ENCODE measurements at regions not wholly inside any gene's neighbourhood (a gene's known extent, or its start where the extent isn't known, plus 50 kb on each side); places are given as distances from the start of the nearest gene placed in this dataset.

DNA sequence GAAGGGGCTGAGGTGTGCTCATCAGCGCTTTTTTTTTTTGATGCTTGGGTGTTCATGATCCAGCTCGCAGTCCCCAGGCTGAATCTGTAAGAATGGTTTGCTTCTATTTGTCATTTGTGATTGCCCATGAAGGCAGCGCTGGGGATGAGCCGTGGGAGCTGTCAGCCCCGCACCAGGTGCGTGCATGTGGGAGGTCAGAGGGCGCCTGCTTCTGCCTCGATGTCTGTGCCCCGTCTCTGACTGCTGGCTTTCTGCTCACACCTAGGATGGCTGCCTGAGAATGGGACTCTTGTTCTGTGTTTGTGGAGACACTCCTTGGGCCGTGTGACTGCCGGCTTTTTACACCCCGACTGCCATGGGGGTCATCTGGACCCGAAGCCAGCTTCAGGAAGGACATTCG lies 141.2 kb upstream of the RTL1 start:
- no peak for DNase-seq

DNA sequence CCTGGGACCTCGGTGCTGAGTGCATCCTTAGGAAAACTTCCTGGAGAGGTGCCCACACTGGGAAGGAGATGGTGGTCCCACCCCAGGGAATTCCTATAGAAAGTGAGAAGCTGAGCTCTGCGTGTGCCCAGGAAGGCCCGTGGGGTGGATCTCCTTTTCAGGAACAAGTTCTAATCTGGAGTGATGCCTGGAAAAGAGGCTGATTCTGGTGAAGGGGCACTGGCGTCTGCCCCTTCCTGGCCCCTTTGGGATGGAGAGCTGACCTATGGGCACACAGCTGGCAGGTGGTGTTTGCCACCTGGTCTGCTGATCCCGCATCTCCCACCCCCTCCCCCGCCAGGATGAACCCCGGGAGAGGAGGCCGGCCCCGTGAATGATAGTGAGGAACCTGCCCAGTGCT lies 142.0 kb upstream of the RTL1 start:
- DNase-seq: no peak

DNA sequence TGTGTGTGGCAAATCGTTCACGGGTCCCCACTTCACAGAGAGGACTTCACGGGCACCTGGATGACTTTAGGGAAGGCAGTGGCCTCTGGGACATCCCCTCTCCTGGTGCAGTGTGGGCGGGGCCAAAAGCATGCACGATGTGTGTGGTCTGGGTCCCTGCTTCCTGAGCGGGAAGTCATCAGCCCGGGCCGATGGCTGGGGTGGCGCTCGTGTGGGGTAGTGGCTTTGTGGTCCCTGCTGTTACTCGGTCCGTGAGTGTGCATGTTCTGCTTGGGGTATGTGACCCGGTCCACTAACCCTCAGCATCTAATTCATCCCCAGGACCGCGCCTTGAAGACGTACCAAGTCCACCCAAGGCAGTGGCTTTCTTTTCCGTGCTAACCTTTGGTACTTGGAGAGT lies 142.5 kb upstream of the RTL1 start:
- DNase-seq: no peak

DNA sequence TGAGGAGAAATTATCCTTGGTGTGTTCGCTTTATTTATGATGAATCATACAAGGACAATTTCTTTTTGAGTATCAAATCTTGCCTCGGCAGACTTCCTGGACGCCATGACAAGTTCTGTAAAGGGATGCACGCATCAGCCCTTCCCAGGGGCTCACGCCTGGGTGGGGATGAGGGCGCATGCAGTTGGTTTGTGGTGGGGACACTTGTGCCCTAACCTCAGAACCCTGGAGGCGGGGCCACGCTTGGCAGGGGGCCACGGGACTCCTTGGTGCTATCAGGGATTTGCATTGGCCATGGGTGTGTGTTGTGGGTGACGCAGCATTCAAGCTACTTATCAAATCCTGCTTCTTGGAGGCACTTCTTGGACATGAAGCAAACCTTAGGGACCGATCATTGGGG lies 143.8 kb upstream of the RTL1 start:
- no peak for DNase-seq

DNA sequence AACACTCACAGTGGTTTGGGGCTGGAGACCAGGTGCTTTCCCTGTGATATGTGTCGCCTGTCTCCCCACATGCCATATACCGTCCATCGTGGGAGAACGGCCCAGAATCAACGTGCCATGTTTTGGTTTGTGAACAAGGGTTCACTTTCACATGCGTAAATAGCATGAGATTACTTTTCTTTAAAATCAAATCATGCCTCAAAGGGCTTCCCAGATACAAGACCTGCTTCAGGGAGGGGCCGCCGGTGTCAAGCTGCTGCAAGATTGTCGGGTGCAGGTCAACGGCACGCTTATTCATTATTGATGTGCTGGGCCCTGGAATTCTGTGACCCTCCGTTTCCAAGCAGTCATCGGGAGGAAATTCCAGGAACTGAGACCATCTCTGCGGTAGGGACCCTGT lies 145.2 kb upstream of the RTL1 start:
- no peak for DNase-seq

DNA sequence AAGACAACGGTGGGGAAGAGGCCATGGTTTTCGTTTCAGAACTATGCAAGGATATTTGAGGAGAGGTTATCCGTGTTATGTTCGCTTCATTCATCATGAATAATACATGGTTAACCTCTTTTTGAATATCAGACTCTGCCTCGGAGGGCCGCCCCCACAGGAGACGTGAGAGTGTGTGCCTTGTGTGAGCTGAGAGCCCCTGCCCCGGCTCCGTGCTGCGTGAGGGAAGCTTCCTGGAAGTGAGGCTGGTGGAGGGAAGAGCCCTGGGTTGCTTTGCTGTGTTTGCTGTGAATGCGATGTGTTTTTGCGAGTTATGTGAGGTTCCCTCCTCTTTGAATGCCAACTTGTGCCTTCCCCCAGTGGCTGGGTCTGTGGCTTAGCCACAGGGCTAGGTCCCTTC lies 146.0 kb upstream of the RTL1 start:
- DNase-seq: no peak

DNA sequence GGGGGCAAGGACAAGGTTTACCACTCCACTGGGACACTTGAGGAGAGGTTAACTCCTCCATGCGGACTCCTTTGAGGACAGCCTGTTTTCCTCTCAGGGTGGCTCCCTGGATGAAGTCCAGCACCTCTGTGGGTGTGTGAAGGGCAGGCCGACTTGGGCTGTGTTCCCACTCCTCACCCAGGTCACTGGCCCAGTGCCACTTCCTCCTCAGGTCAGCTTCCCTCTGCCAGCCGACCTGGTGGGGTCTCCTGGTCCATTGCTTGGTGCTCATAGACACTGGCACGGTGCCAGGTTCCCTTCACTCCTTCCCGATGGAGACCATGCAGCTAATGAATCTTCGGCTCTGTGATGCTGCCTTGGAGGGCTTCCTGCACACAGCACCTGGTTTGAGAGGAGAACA lies 146.4 kb upstream of the RTL1 start:
- DNase-seq: no peak

DNA sequence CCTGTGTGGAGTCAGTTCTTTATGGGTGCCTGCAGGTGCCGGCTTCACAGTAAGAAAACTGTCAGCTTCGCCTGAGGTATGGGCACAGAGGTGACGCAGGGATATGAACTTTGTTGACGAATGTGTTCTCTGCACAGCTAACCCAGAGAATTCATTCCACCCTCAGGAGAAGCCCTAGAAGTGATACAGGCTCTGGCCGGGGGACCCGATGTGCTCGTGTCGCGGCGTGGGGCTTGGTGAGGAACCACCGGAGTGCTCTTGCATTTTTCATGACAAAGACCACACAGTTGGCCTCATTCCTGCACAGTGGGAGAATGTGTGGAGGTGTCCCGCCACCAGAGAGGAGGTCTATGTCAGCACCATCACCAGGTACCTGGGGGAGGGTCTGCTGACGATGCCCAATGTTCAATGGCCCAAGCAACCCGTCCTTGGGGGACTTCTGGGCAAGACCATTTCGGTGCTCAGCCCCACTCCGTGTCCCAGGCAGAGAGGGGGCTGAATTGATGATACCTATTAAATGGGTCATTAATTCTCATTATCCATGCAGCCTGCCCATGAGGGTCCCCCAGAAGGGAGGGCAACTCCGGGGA lies 147.5 kb upstream of the RTL1 start:
- no peak for DNase-seq

DNA sequence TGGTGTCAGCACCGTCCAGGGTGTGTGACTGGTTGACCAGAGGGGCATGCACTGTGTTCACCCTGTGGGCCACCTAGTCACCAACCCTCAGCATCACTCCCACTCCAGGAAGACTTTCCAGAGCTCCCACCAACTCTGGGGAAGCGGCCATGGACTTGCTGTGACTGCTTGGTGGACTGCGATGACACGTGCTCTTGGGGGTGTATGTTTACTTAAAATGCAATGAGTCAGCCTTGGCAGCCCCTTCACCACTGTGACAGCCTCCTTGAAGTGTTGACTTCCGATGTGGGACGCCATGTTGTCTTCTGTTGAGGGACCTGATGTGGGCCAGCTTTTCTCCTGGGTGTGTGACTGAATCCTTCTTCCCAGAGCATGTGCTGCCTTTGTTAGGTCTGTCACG lies 151.1 kb upstream of the RTL1 start:
- no peak for DNase-seq

DNA sequence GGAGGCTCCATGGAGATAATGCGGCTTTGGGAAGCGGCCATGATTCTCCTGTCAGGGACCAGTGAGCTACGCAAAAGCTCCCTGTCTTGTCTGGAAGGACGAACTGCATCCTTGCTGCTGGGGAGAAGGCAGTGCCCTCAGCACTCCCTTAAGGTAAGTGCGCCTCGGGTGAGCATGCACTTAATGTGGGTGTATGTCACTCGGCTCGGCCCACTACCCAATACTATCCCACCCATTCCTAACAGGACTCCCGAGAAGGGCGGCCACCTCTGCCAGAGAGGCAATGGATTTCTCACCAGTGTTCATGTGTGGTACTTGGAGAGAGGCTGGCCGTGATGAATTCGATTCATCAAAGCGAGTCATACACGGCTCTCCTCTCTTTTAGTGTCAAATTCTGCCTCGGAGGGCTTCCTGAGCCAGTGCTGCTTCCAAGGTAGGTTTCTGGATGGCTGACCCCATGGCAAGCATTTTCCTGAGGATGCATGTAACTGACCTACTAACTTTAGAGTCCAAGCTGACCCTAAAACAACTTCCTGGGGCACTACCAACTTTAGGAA lies 151.7 kb upstream of the RTL1 start:
- DNase-seq: no peak

DNA sequence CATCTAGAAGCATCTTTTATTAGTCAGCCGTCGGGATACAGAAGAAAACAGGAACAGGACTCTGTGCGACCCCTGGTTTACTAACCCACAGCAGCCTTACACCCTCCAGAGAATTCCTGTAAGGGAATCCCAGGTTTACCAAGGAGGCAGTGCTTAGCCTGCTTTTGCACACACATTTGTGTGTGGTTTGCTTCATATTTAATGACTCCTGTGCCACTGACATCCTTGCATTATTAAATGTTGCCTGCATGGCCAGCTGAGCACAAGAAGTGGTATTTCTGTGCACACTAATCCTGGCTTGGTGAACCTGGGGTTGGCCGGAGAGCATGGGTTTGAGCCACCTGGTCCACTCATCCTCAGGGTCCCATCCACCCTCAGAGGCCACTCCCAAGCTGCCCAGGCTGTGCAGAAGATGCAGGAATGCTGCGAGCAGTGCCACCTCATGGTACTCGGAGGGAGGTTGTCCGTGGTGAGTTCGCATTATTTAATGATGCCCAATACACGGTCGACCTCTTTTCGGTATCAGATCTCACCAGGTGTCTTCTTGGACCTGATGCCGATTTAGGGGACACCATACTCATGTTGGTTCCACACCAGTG lies 152.4 kb upstream of the RTL1 start:
- no peak for DNase-seq

DNA sequence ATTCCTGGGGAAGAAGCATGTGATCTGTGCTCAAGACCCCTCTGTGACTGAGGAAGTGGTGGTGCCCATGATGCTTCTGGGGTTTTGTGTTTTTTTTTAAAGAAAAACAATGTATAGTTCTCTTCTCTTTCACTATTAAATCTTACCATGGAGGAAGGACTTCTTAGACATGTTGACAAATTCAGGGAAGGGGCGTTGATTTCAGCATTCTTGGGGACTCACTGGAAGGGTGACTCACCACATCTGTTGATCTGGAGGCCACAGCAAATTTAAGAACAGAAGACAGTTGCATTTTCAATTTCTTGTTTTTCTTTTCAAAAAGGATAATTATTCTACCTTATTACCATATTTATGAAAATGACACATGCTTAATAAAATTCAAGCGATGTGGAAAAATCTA lies 152.9 kb upstream of the RTL1 start:
- DNase-seq: no peak

DNA sequence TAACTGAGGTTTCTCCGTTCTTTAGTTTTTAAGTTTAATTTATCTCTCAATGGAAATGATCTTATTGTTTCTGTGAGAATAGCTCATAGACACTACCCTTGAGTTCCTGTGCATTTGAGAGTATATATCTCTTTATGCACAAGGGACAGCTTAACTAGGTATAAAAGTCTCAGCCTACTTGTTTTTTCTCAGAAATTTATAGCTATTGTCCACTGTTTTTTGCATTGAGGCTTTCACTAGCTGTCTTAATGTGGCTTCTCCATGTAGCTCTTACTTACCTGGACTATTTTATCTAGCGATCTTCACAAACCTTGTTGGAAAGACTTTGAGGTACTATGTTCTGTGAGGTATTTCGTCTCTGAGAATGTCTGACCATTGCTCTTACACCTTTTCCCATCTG lies 153.9 kb upstream of the RTL1 start:
- no peak for DNase-seq

DNA sequence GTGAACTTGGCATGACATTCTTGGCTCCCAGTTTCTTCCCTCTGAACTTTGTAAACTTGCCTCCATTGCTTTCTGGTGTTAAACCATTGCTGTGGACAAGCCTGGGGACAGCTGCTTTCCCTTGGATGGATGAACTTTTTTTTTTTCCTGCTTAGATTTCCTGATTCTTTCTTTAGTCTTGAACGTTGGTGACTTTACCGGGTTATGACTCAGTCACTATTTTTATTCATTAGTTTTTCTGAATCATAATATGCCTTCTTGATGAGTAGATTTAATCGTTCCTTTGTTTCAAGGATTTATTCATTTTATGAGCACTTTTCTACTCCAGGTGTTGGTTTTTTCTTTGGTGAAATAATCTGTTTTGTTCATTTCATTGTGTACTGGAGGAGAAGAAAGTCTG lies 155.0 kb upstream of the RTL1 start:
- DNase-seq: no peak

DNA sequence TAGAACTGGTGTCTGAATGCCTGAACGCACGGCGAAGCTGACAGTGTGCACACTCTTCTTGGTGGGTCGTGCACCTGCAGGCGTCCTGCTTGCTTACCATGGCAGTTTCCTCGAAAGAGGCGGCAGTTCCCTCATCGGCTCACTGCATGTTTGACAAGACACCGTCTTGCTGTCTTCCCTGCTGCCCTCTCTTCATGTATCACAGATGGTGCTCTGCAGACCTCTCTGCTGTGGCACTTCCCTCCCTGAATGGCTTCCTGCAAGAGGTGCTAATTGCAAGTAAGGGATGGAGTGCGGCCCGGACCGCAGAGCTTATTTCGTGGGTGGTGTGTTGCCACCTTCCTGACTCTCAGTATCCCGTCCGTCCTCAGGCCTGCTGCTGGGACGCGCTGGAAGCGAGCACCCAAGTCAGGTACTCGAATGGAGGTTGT lies 156.7 kb upstream of the RTL1 start:
- DNase-seq: no peak

DNA sequence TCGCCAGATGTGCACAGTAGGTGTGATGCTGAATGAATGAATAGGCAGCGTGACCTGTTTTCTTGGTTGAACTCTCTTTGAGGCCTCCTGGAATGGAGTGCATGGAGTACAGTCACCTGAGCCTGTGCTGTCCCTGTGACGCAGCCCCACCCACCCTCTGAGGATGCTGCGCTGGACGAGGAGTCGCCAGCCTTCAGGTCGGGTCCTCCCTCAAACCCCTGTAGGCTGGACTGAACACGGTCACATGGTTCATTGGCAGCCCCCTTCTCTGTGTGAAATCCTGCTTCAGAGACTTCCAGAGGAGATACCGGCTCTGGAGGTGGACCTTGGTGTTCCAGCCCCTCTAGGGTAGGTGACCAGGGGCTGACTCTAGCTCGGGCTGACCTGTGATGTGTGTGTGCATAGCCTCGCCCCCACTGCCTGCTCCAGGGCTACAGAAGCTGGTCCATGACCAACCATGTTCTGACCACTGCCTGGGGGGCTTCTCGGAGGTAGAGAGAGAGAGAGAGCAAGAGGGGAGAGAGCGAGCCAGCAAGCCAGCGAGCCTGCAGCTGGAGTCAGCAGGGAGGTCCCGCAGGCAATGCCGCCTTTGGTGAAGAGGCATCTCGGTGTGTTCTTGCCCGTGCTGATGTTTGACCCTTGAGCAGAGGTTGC lies 158.0 kb upstream of the RTL1 start:
- DNase-seq: no peak

DNA sequence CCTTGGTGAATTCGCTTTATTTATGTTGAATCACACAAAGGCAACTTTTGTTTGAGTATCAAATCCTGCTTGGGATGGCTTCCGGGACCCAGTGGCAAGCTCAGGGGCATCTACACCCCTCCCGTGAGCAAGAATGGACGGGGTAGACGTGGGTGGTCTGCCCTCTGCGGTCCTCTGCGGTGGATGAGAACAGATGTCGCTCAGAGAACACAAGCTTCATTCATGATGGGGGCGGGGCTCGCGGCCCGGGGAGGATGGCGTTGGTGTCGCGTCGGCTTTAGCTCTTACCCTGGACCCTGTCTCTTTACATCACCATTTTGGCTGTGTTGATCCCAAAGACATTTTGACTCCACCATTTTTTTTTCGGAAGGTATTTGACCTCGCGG lies 158.5 kb upstream of the RTL1 start:
- DNase-seq: peak in 1 of 56 donors; percentile 29

DNA sequence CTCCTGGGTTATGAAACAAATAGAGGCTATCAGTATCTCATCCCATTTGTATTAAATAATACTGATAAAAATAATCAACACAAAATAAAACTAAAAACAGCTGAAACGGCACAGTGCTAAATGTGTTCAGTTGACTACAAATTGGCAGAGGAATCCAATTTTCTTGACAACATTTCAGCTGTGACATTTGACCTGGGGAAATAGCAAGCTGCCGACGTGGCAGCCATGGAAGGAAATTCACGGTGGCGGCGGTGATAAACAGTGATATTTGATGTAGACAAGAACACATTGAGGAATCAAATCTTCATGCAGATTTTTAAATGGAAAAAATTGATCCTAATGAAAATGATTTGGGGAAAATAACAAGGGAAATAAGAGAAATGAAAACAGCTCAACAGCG lies 159.1 kb upstream of the RTL1 start:
- DNase-seq: no peak

DNA sequence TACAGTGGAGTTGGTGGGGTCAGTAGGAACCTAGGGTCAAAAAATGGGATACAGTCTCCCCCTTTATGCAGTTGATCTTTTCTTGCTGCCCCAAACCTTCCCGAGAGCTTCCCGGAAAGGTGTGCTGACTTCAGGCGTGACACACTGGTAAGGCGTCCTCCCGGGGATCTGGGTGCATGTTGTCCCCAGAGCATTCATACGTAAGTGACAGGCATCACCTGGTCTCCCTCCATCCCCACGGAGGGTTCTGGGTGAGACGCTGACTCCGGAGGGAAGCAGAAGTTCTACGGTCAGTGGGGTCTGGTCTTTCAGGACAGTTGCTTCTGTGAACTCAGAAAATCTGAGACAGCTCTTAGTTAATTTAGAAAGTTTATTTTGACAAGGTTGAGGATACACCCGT lies 159.6 kb upstream of the RTL1 start:
- no peak for DNase-seq

DNA sequence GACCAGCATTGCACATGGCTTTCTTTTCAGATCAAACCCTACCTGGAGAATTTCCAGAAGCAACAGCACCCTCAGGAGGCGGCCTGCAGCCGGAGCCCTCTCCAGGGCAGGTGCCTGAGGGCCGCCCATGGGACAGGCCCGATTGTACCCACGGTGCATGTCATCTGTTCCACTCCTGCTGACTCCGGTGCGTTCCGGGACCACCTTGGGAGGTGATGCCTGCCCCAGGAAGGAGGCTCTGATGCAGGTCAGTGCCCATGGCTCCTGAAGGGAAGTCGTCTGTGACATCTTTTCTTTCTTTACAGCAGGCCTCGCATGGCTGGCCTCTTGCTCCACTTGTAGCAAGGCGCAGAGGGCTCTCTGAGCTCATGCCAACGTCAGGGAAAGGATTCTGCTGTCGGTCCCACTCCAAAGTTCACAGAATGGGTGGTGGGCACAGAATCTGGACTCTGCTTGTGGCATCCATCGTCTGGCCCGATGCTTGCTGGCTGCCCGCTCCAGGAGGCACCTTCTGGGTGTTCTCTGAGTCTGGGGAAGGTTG lies 160.7 kb upstream of the RTL1 start:
- DNase-seq: no peak

DNA sequence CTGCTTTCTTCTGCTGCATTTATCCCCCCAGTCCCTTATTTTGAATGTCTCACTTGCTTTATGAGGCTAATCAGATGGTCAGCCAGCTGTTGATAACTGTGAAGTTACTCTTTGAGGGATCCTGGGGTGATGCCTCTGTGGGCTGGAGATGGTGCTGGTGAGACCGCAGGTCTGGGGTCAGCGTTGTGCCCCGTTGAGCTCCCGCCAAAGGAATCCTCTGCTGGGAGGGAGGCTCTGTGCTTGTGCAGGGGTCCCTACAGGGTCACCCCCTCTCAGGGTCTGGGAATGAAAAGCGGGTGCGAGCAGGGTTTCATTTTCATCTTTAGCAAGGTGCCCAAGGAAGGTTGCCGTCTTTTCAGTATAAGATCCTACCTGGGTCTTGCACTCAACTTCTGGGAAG lies 161.2 kb upstream of the RTL1 start:
- DNase-seq: no peak

DNA sequence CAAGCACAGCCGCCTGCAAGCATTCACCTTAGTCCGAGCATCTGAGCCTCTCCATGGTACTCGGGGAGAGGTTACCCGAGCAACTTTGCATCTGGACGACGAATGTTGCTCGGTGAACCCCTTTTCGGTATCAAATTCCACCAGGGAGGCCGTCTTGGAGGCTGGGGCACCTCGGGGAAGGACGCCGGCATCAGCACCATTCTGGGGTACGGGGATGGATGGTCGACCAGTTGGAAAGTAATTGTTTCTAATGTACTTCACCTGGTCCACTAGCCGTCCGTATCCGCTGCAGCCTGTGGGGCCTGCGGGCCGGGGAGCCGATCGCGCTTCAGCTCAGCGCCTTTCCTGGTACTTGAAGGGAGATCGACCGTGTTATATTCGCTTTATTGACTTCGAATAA lies 161.7 kb upstream of the RTL1 start:
- DNase-seq: no peak

Data from amygdala (tissue), 56 donors.